GM10248 (cell line): ENCODE measurements at regions not wholly inside any gene's neighbourhood (a gene's known extent, or its start where the extent isn't known, plus 50 kb on each side); places are given as distances from the start of the nearest gene placed in this dataset.

Experiments
- CTCF ChIA-PET: fragments of 300-600 bp; sonication (Branson Sonifier 250); formaldehyde crosslinking; extraction: SDS; loops from one replicate; lab custom pipeline; 2021; ENCODE audit warnings: antibody characterized with exemption; lab: Yijun Ruan, JAX
- POLR2A ChIA-PET: fragments of 350-650 bp; sonication (Branson Sonifier 250); formaldehyde crosslinking; extraction: SDS; loops from one replicate; lab custom pipeline; 2020; ENCODE audit warnings: antibody characterized with exemption; lab: Yijun Ruan, JAX
- DNase-seq: peaks from one replicate; pipeline ENCODE4 v3.0.0; 2012; ENCODE audit errors: extremely low spot score
- CTCF ChIP-seq: IDR thresholded peaks from 2 replicates; pipeline ENCODE4 v1.5.1; 2012; ENCODE audit warnings: mild to moderate bottlenecking, low read depth; ENCODE audit errors: extremely low read depth, missing control alignments, control extremely low read depth

- ChIA-PET POLR2A (no interaction called here), CTCF (no interaction called here)
- no peak for TF ChIP-seq CTCF
Measured at GRCh38 chr5:53369681-53370080, 110.7 kb upstream of the FST start.

DNA sequence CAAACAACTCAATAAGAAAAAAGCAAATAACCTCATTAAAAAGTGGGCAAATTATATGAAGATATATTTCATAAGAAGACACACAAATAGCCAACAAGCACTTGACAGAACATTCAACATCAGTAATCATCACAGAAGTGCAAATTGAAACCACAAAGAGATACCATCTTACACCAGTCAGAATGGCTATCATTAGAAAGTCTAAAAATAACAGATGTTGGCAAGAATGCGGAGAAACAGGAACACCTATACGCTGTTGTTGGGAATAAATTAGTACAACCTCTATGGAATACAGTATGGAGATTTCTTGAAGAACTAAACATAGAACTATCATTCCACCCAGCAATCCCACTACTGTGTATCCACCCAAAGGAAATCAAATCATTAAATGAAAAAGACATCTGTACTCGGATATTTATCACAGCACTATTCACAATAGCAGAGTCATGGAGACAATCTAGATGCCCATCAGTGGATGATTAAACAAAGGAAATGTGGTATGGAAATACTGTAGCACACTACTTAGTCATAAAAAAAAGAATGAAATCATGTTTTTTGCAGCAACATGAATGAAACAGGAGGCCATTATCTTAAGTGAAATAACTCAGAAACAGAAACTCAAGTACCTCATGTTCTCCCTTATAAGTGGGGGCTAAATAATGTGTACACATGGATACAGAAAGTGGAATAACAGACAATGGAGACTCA, 106.8 kb upstream of the FST start:
- no peak for DNase-seq
- CTCF ChIA-PET: no interaction called here
- no peak for TF ChIP-seq CTCF
- POLR2A ChIA-PET: no interaction called here

More at GRCh38 chr5:53369681-53370080, 110.7 kb upstream of the FST start:
- no peak for DNase-seq

GRCh38 chr5:53376853-53377252, 103.6 kb upstream of the FST start:
- CTCF ChIA-PET: no interaction called here
- DNase-seq: no peak
- POLR2A ChIA-PET: no interaction called here
- TF ChIP-seq CTCF: no peak

- ChIA-PET CTCF (no interaction called here), POLR2A (no interaction called here)
- DNase-seq: no peak
- no peak for TF ChIP-seq CTCF
Measured at GRCh38 chr5:53378190-53378589, 102.2 kb upstream of the FST start.

GRCh38 chr5:53378590-53379247, 101.7 kb upstream of the FST start:
- no peak for DNase-seq
- TF ChIP-seq CTCF: no peak
- POLR2A ChIA-PET: no interaction called here
- CTCF ChIA-PET: no interaction called here

GRCh38 chr5:53386341-53386740, 94.1 kb upstream of the FST start:
- POLR2A ChIA-PET: no interaction called here
- DNase-seq: no peak
- TF ChIP-seq CTCF: no peak
- CTCF ChIA-PET: interaction anchor here (1.4 kb wide), 1 partner anchor 16 kb away, joined by 3 read pairs; no protein-coding TSS in a partner anchor
